GM12878 (cell line): ENCODE measurements at regions not wholly inside any gene's neighbourhood (a gene's known extent, or its start where the extent isn't known, plus 50 kb on each side); places are given as distances from the start of the nearest gene placed in this dataset.

Experiments used
- ATAC-seq: fragments of 200-7000 bp; cut with Tn5 transposase; 3 replicates; pipeline ENCODE4 v1.9.1; 2020; ENCODE audit warnings: mild to moderate bottlenecking, moderate library complexity
- BruUV-seq: library from RNA; stranded (reverse); fragments of 400-500 nt; replicated peaks from 2 replicates; lab custom pipeline; 2021; lab: Mats Ljungman, UMichigan
- CTCF ChIA-PET: fragments of 300-600 bp; sonication (Branson Sonifier 250); formaldehyde crosslinking; extraction: SDS; loops from one replicate; lab custom pipeline; 2021; ENCODE audit warnings: inconsistent platforms; lab: Yijun Ruan, JAX
- POLR2A ChIA-PET: fragments of 350-600 bp; formaldehyde crosslinking; extraction: SDS; loops from one replicate; lab custom pipeline; 2021; ENCODE audit warnings: inconsistent platforms; lab: Charles Lee
- RAD21 ChIA-PET: fragments of 300-600 bp; sonication (Branson Sonifier 250); formaldehyde crosslinking; loops from one replicate; lab custom pipeline; 2023; ENCODE audit warnings: antibody characterized with exemption; ENCODE audit not compliant: unreplicated experiment; lab: Charles Lee
- SMC1A ChIA-PET: fragments of 300-600 bp; sonication (Branson Sonifier 250); formaldehyde crosslinking; loops from one replicate; lab custom pipeline; 2023; ENCODE audit not compliant: unreplicated experiment, uncharacterized antibody; lab: Charles Lee
- DNase-seq: peaks from one replicate; pipeline ENCODE4 v3.0.0-alpha.2; 2011; ENCODE audit warnings: low read depth, low spot score
- FAIRE-seq: peaks from 3 replicates; lab custom pipeline; 2011; peaks lifted over from hg19 to GRCh38; lab: Jason Lieb, UNC
- H2AFZ ChIP-seq: 2 replicates; pipeline ENCODE4 v1.6.0; 2011; ENCODE audit warnings: low read depth, low read length, control low read depth; ENCODE audit not compliant: control insufficient read depth
- H3K27ac ChIP-seq: 2 replicates; pipeline ENCODE4 v1.5.1; 2011; ENCODE audit warnings: control low read depth; ENCODE audit not compliant: control insufficient read depth, insufficient read depth
- H3K27me3 ChIP-seq, 2 experiments: replicated peaks in 1 of 2; 2 replicates each; pipeline versions ENCODE4 v1.6.0 to v1.6.1; 2011; ENCODE audit warnings: low read length in 1 of 2; ENCODE audit not compliant: control insufficient read depth in 2 of 2, insufficient read depth in 2 of 2
- H3K36me3 ChIP-seq, 2 experiments: 2 replicates each; pipeline ENCODE4 v1.5.1; 2011; ENCODE audit warnings: low read length in 1 of 2; ENCODE audit not compliant: control insufficient read depth in 2 of 2, insufficient read depth in 2 of 2
- H3K4me1 ChIP-seq: 2 replicates; pipeline ENCODE4 v1.6.1; 2011; ENCODE audit warnings: mild to moderate bottlenecking, low read length, moderate library complexity, mixed read lengths; ENCODE audit not compliant: control insufficient read depth, insufficient read depth
- H3K4me2 ChIP-seq: 2 replicates; pipeline ENCODE4 v1.6.0; 2011; ENCODE audit warnings: control low read depth; ENCODE audit not compliant: control insufficient read depth, insufficient read depth
- H3K4me3 ChIP-seq: fragments of 200-600 bp; sonication (generic); 2 replicates; pipeline ENCODE4 v1.5.1; 2016
- H3K79me2 ChIP-seq: 2 replicates; pipeline ENCODE4 v1.6.0; 2011; ENCODE audit warnings: low read length; ENCODE audit not compliant: control insufficient read depth, insufficient read depth
- H3K9ac ChIP-seq: 2 replicates; pipeline ENCODE4 v1.8.0; 2011; ENCODE audit warnings: low read length, control low read depth, mixed read lengths; ENCODE audit not compliant: control insufficient read depth, insufficient read depth
- H3K9me3 ChIP-seq: replicated peaks from 3 replicates; pipeline ENCODE4 v1.5.1; 2011; ENCODE audit warnings: mild to moderate bottlenecking, low read length; ENCODE audit not compliant: control insufficient read depth, insufficient read depth
- H4K20me1 ChIP-seq: 2 replicates; pipeline ENCODE4 v1.6.0; 2011; ENCODE audit not compliant: control insufficient read depth, insufficient read depth
- JUNB ChIP-seq: IDR thresholded peaks from 2 replicates; pipeline ENCODE4 v1.6.1; 2016; ENCODE audit warnings: antibody characterized with exemption, mild to moderate bottlenecking
- KLF5 ChIP-seq: fragments of 450-650 bp; IDR thresholded peaks from 2 replicates; pipeline ENCODE4 v1.6.1; 2014; ENCODE audit warnings: mild to moderate bottlenecking; ENCODE audit not compliant: partially characterized antibody
- NFIC ChIP-seq: IDR thresholded peaks from 2 replicates; pipeline ENCODE4 v1.6.1; 2012; ENCODE audit warnings: low read depth, mild to moderate bottlenecking, inconsistent platforms, low read length, moderate library complexity
- NR2C2 ChIP-seq: IDR thresholded peaks from 2 replicates; pipeline ENCODE4 v1.6.1; 2011; ENCODE audit warnings: borderline replicate concordance, low read depth; ENCODE audit not compliant: control insufficient read depth, insufficient read length
- SIN3A ChIP-seq: IDR thresholded peaks from 2 replicates; pipeline ENCODE4 v1.6.1; 2012; ENCODE audit warnings: low read depth, low read length, improper control_type of control experiment
- SMARCA5 ChIP-seq: fragments of 450-650 bp; IDR thresholded peaks from 2 replicates; pipeline ENCODE4 v1.6.1; 2017; ENCODE audit warnings: mild to moderate bottlenecking
- TCF12 ChIP-seq: IDR thresholded peaks from 2 replicates; pipeline ENCODE4 v1.6.1; 2011; ENCODE audit warnings: low read depth, mild to moderate bottlenecking, low read length
- WRNIP1 ChIP-seq: IDR thresholded peaks from 2 replicates; pipeline ENCODE4 v1.6.1; 2011; ENCODE audit warnings: low read depth, low read length, improper control_type of control experiment, borderline replicate concordance
- WGBS: methylation state at CpG from one replicate; pipeline ENCODE4 v1.1.6; 2016; ENCODE audit warnings: low lambda C conversion rate; ENCODE audit not compliant: insufficient replicate concordance, insufficient coverage; ENCODE audit errors: missing lambda C conversion rate; 5-methylcytosine and 5-hydroxymethylcytosine counted together
- in situ Hi-C: fragments of 300-500 bp; cut with MboI; formaldehyde crosslinking; loops from 9 replicates; pipeline ENCODE4 v1.14.3; 2018; ENCODE audit warnings: mixed read lengths
- intact Hi-C: fragments of 100-400 bp; cut with micrococcal nuclease; formaldehyde crosslinking; loops from one replicate; pipeline ENCODE4 v1.14.2; 2022; ENCODE audit not compliant: unreplicated experiment
- TF ChIP-seq, protein P1 (sequence below): IDR thresholded peaks from 2 replicates; pipeline ENCODE4 v1.6.1; 2011; ENCODE audit warnings: borderline replicate concordance, low read depth, mild to moderate bottlenecking, moderate library complexity, mixed read lengths, low read length; ENCODE audit not compliant: insufficient read depth; ENCODE audit errors: extremely low read length

DNA sequence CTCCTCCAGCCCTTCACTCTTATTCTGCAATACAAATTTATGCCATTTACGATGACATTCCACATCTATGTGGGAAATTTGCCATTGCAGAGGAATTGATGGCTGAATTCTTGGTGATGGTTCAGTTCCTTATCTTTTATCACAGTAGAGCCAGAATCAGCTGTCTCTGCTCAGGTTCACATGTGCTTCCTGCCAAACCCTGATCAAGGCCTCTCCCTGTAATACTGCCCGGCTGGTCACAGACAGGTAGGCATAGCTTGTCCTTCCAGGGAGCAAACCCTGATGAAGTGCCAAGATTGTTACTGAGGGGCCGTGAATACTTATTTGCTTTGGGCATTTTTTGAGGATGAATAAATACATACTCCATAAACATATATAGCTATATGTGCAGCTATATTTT lies 450.0 kb downstream of the NSUN3 start:
- TF ChIP-seq TCF12: no peak
- no peak for TF ChIP-seq KLF5
- no peak for TF ChIP-seq WRNIP1
- TF ChIP-seq NR2C2: no peak
- in situ Hi-C loops: no loop called here
- 2% methylated on average over 3 of the region's 3 CpGs for WGBS

DNA sequence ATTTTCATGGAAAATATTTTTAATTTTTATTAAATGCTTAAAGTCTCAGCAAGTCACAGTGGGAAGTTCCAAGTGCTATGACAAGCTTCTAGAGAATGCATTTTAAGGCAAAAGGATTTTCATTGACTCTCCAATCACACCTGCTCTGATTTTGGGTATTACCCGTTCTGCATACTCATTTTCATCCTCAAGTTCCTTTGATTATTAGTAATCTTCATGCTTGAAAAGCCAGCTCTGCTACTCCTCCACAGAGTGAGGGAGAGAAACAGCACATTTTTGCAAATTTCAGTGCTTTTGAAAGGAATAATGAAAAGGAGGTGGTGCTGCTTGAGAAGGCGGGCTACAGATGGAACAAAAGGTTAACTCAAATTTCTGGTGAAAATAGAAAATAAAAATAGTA lies 450.7 kb downstream of the NSUN3 start:
- no peaks in the 10 kb centered on the region for H3K36me3 ChIP-seq
- ChIA-PET CTCF (no interaction called here), POLR2A (no interaction called here), SMC1A (no interaction called here), RAD21 (no interaction called here)
- H3K4me2 ChIP-seq: no peak overlapping the region
- TF ChIP-seq SIN3A: no peak
- peak; percentile 69 for TF ChIP-seq JUNB
- TF ChIP-seq NFIC: peak; percentile 55; the same call in 1 of the 2 replicates
- TF ChIP-seq SMARCA5: no peak
- TF ChIP-seq, protein P1, sequence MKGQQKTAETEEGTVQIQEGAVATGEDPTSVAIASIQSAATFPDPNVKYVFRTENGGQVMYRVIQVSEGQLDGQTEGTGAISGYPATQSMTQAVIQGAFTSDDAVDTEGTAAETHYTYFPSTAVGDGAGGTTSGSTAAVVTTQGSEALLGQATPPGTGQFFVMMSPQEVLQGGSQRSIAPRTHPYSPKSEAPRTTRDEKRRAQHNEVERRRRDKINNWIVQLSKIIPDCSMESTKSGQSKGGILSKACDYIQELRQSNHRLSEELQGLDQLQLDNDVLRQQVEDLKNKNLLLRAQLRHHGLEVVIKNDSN: no peak
- BruUV-seq: no TSS peak
- H3K27me3 ChIP-seq: no peaks in the 10 kb centered on the region
- H2AFZ ChIP-seq: no peak overlapping the region
- no peak for FAIRE-seq
- no peaks in the 10 kb centered on the region for H3K9me3 ChIP-seq
- H3K27ac ChIP-seq: no peak overlapping the region
- H3K4me1 ChIP-seq: no peaks in the 10 kb centered on the region
- in situ Hi-C loops (no loop called here), intact Hi-C loops (no loop called here)
- H4K20me1 ChIP-seq: no peaks in the 10 kb centered on the region
- no peak overlapping the region for H3K4me3 ChIP-seq
- ATAC-seq: peak; percentile 79
- 0% methylated on average over 2 of the region's 2 CpGs for WGBS
- no peak for DNase-seq
- H3K9ac ChIP-seq: no peak overlapping the region
- H3K79me2 ChIP-seq: no peaks in the 10 kb centered on the region

More for the DNA sequence above, 450.0 kb downstream of the NSUN3 start:
- no peak for DNase-seq
- H3K4me1 ChIP-seq: no peaks in the 10 kb centered on the region
- no peak overlapping the region for H3K27ac ChIP-seq
- FAIRE-seq: no peak
- H3K79me2 ChIP-seq: no peaks in the 10 kb centered on the region
- no peak overlapping the region for H3K9ac ChIP-seq
- ChIA-PET CTCF (no interaction called here), RAD21 (no interaction called here), POLR2A (no interaction called here), SMC1A (no interaction called here)
- no peak overlapping the region for H2AFZ ChIP-seq
- H3K4me3 ChIP-seq: no peak overlapping the region
- H4K20me1 ChIP-seq: no peaks in the 10 kb centered on the region
- intact Hi-C loops: no loop called here
- no peaks in the 10 kb centered on the region for H3K27me3 ChIP-seq
- ATAC-seq: no peak
- no peak overlapping the region for H3K4me2 ChIP-seq
- H3K9me3 ChIP-seq: no peaks in the 10 kb centered on the region
- BruUV-seq: no TSS peak
- H3K36me3 ChIP-seq: no peaks in the 10 kb centered on the region
